ENCODE measurements at regions not wholly inside any gene's neighbourhood (a gene's known extent, or its start where the extent isn't known, plus 50 kb on each side); places are given as distances from the start of the nearest gene placed in this dataset.
A peak's percentile ranks its signal among the peaks of the same experiment; 100 is the strongest.

DNA sequence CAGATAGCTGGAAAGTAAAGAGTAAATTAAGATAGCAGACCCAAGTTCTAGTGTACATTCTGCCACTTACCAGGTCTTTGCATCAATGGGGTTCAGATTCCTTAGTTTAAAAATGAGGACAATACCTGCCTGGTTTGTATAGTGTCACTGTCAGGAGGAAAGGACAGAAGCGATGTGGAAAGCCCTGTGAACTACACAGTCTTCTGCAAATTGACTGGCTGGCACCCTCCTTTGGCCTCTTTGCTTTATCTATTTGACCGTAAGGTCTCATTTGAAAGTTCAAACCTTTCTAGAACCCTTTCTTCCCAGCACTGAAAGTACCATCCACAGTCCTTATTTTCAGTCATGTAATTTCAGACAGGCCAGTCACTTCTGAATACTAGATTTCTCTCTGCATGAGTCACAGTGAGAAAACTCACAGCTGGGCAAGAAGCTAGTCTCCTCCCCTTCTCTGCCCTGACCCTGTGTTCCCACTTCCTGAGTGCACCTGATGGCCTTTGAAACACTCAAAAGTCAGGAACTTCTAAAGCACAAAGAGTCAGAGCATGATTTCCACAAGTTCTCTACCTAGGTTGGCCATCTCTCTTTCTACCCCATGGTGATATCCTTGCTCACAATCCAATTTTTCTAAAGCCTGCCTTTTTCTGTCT, 91.3 kb upstream of the RASEF start:
- H3K4me2 ChIP-seq = no peak overlapping the region
- ATAC-seq (peak; percentile 25 to 83; a peak in 3 of 6 replicates), FAIRE-seq (no peak), DNase-seq (ENCODE audit: low read depth in 1 of 2, low spot score in 1 of 2) (no peak)
- ChIA-PET CTCF (interaction anchor here (0.8 kb wide), 1 partner anchor 9 kb away, joined by 3 read pairs; no protein-coding TSS in a partner anchor), POLR2A (no interaction called here)
- H3K9me3 ChIP-seq = no peaks in the 10 kb centered on the region
- no peak overlapping the region for H3K4me3 ChIP-seq
- no peak overlapping the region for H3K27ac ChIP-seq
- 0 out of 3 replicates have a peak, but pooled peaks cover 3% of the 10 kb centered on the region for H3K4me1 ChIP-seq
- TF ChIP-seq PHF8 (IDR thresholded peaks at IDR 0.05; ENCODE audit: borderline replicate concordance, low read depth) = no peak
- TF ChIP-seq ZNF302 (CRISPR knock-in tag; IDR thresholded peaks at IDR 0.05) = no peak
- TF ChIP-seq USF2 (IDR thresholded peaks at IDR 0.05) = no peak
- no peak for TF ChIP-seq ATOH8 (CRISPR knock-in tag; IDR thresholded peaks at IDR 0.05; ENCODE audit: low read depth)
- TF ChIP-seq SMC3 (IDR thresholded peaks at IDR 0.05) = no peak
- TF ChIP-seq CHD4 (IDR thresholded peaks at IDR 0.05; ENCODE audit: borderline replicate concordance) = no peak
- TF ChIP-seq NFE2L2 (conservative IDR thresholded peaks at IDR 0.05; ENCODE audit: low read length) = no peak
- TF ChIP-seq, protein P1, sequence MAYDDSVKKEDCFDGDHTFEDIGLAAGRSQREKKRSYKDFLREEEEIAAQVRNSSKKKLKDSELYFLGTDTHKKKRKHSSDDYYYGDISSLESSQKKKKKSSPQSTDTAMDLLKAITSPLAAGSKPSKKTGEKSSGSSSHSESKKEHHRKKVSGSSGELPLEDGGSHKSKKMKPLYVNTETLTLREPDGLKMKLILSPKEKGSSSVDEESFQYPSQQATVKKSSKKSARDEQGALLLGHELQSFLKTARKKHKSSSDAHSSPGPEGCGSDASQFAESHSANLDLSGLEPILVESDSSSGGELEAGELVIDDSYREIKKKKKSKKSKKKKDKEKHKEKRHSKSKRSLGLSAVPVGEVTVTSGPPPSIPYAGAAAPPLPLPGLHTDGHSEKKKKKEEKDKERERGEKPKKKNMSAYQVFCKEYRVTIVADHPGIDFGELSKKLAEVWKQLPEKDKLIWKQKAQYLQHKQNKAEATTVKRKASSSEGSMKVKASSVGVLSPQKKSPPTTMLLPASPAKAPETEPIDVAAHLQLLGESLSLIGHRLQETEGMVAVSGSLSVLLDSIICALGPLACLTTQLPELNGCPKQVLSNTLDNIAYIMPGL (CRISPR knock-in tag; IDR thresholded peaks at IDR 0.05; ENCODE audit: borderline replicate concordance) = no peak
- no peak for TF ChIP-seq POLR2AphosphoS2 (conservative IDR thresholded peaks at IDR 0.05; ENCODE audit: low read length)
- WGBS (ENCODE audit: missing lambda C conversion rate) = 66% methylated on average over 2 of the region's 2 CpGs

GRCh38 chr9:83153030-83153429, 90.1 kb upstream of the RASEF start:
- Histone ChIP-seq H3K4me3 (no peak overlapping the region), H3K9me3 (no peaks in the 10 kb centered on the region), H3K4me2 (no peak overlapping the region), H3K27ac (no peak overlapping the region), H3K4me1 (0 out of 3 replicates have a peak, but pooled peaks cover 3% of the 10 kb centered on the region)
- WGBS (ENCODE audit: missing lambda C conversion rate) = 37% methylated on average over 2 of the region's 2 CpGs
- FAIRE-seq (no peak), ATAC-seq (no peak), DNase-seq (ENCODE audit: low read depth in 1 of 2, low spot score in 1 of 2) (no peak)
- POLR2A ChIA-PET = no interaction called here
- TF ChIP-seq JUNB (IDR thresholded peaks at IDR 0.05) (no peak), JUN (IDR thresholded peaks at IDR 0.05) (no peak), CEBPB (IDR thresholded peaks at IDR 0.05) (no peak), RARB (CRISPR knock-in tag; IDR thresholded peaks at IDR 0.05) (no peak), RAD21 (conservative IDR thresholded peaks at IDR 0.05 in 1 of 2, IDR thresholded peaks at IDR 0.05 in 1 of 2) (no peak), HDAC2 (IDR thresholded peaks at IDR 0.05) (no peak), HOXB5 (CRISPR knock-in tag; IDR thresholded peaks at IDR 0.05) (no peak), MYC (IDR thresholded peaks at IDR 0.05; ENCODE audit: borderline replicate concordance, low read length) (no peak), KDM5A (IDR thresholded peaks at IDR 0.05) (no peak), POLR2AphosphoS2 (conservative IDR thresholded peaks at IDR 0.05; ENCODE audit: low read length) (no peak), RFX5 (IDR thresholded peaks at IDR 0.05) (no peak), GATA3 (IDR thresholded peaks at IDR 0.05; ENCODE audit: borderline replicate concordance) (no peak), ZSCAN20 (CRISPR knock-in tag; IDR thresholded peaks at IDR 0.05) (no peak), EP300 (IDR thresholded peaks at IDR 0.05) (no peak), EHMT2 (IDR thresholded peaks at IDR 0.05; ENCODE audit: low read depth) (no peak), HOXB13 (CRISPR knock-in tag; IDR thresholded peaks at IDR 0.05; ENCODE audit: low read depth) (no peak), TP53 (CRISPR knock-in tag; IDR thresholded peaks at IDR 0.05) (no peak), KDM1A (IDR thresholded peaks at IDR 0.05; ENCODE audit: low read depth) (no peak)
- CTCF ChIA-PET = no interaction called here
